Heart left ventricle (tissue), 16 donors: ENCODE measurements at regions not wholly inside any gene's neighbourhood (a gene's known extent, or its start where the extent isn't known, plus 50 kb on each side); places are given as distances from the start of the nearest gene placed in this dataset.
A peak's percentile ranks its signal among the peaks of the same experiment; 100 is the strongest.

Source experiments
- ATAC-seq, 4 donors: fragments of 200-7000 bp; cut with Tn5 transposase; one replicate each; pipeline ENCODE4 v1.9.1; 2020 to 2022; ENCODE audit warnings: moderate library complexity in 4 of 4, mild to moderate bottlenecking in 3 of 4, moderate number of reproducible peaks in 1 of 4
- DNase-seq, 5 donors: peaks; one replicate each; pipeline ENCODE4 v3.0.0-alpha.2; 2020
- H3K27ac ChIP-seq, 12 donors: fragments of 200-600 bp; sonication (generic) in 4 of 12; one replicate each; pipeline versions ENCODE4 v1.5.0 to v1.8.0; 2016 to 2022; ENCODE audit warnings: mild to moderate bottlenecking in 2 of 12
- H3K27me3 ChIP-seq, 9 donors: fragments of 200-600 bp; sonication (generic) in 2 of 9; one replicate each; pipeline versions ENCODE4 v1.5.1 to v1.8.0; 2016 to 2022; ENCODE audit warnings: mild to moderate bottlenecking in 3 of 9
- H3K36me3 ChIP-seq, 9 donors: fragments of 200-600 bp; sonication (generic) in 2 of 9; one replicate each; pipeline versions ENCODE4 v1.5.0 to v1.8.0; 2018 to 2022; ENCODE audit warnings: mild to moderate bottlenecking in 2 of 9
- H3K4me1 ChIP-seq, 12 donors: fragments of 200-600 bp; sonication (generic) in 4 of 12; one replicate each; pipeline versions ENCODE4 v1.5.0 to v1.8.0; 2016 to 2022; ENCODE audit warnings: mild to moderate bottlenecking in 3 of 12
- H3K4me3 ChIP-seq, 12 donors: fragments of 200-600 bp; sonication (generic) in 4 of 12; one replicate each; pipeline versions ENCODE4 v1.5.0 to v1.8.0; 2017 to 2022; ENCODE audit warnings: mild to moderate bottlenecking in 9 of 12, moderate library complexity in 4 of 12
- H3K9me3 ChIP-seq, 12 donors: fragments of 200-600 bp; sonication (generic) in 4 of 12; one replicate each; pipeline versions ENCODE4 v1.5.0 to v1.8.0; 2016 to 2022; ENCODE audit warnings: mild to moderate bottlenecking in 1 of 12
- CTCF ChIP-seq, 12 donors: fragments of 200-600 bp; sonication (generic) in 4 of 12; IDR thresholded peaks; one replicate each; pipeline versions ENCODE4 v1.5.0 to v1.8.0; 2018 to 2022; ENCODE audit warnings: antibody characterized with exemption in 12 of 12, mild to moderate bottlenecking in 5 of 12
- POLR2A ChIP-seq, 2 donors: fragments of 450-650 bp; IDR thresholded peaks; one replicate each; pipeline ENCODE4 v1.6.1; 2017; ENCODE audit warnings: antibody characterized with exemption in 2 of 2, mild to moderate bottlenecking in 2 of 2, moderate library complexity in 2 of 2
- WGBS, 4 donors: extraction: QIAGEN DNeasy Blood & Tissue Kit in 2 of 4; methylation state at CpG; one replicate each; pipeline versions ENCODE4 v1.1.5 to v1.1.7; 2013 to 2018; 5-methylcytosine and 5-hydroxymethylcytosine counted together
- intact Hi-C, 10 donors: fragments of 100-400 bp; cut with DNase I; formaldehyde crosslinking; loops; one replicate each; pipeline versions ENCODE4 v1.11.1 to v1.14.2; 2022
- donor health status: ischemic (EF 13 %, LVEDD 7.1; RV severe dilation, severe dysfunction).
- donor health status: healthy with polysubstance abuse.
- donor health status: DM: no; HTN: yes; CAD: no.
- donor health status: DM: no; HTN: no; CAD: no.
- donor health status: ischemic (EF 25% LVEDD 6.9; RV normal size, moderate dysfunction).
- donor health status: ischemic (EF 25% LVEDD 5.7; RV mildly dilated, moderate dysfunction).
- donor health status: healthy.
- donor health status: DM: yes; HTN: yes; CAD: no.
- donor health status: ischemic (EF 35%, LVEDD 5.7; RV mildly dilated, moderate dysfunction).
- donor health status: nonischemic (EF 11% LVEDD 7.7; RV severe dilation, severe dysfunction).
- donor health status: DM: yes; HTN: yes; CAD: no.
- donor health status: PGD.
- donor health status: ischemic (EF 29% LVEDD 5.4; RV normal size, mild dysfunction).
- donor health status: nonischemic (EF 23%, LVEDD 6.1; RV moderate dilation, normal function).

DNA sequence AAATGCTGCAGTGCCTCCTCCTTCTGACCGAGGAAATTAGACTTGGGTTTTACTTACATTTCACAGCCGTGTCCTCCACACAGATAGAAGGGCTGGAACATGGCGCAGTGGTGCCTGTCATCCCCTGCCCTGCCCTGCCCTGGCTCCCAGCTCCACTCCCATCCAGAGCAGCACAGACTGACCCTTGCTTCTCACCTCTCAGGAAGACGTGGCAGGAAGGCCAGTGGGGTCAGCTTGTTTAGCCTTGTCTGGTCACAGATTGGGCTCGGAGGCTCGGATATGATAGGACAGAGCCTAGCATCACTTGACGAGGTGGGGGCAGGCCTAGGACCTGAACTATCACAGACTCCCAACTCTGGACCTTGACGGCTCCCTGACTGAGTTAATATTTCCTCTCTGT, 88.5 kb downstream of the LINGO1 start:
- peaks cover 0 to 3% (median 0%) of the 10 kb centered on the region in 12 donors for H3K9me3 ChIP-seq
- WGBS, 4 donors: 78 to 87% (median 82%) methylated on average over 7 to 8 of the region's 8 CpGs
- H3K27me3 ChIP-seq: no peaks in the 10 kb centered on the region
- ATAC-seq (no peak), DNase-seq (no peak)
- intact Hi-C loops: loop anchor here (2.0 to 10.0 kb wide), 12 partner anchors 37 to 599 kb away; partner anchors contain the start of gene LINGO1 (in 1 of the 10)
- no peak for TF ChIP-seq CTCF (IDR thresholded peaks at IDR 0.05)
- TF ChIP-seq POLR2A (IDR thresholded peaks at IDR 0.05): no peak
- H3K4me1 ChIP-seq: peaks cover 4 to 46% (median 39%) of the 10 kb centered on the region in 12 donors
- no peak overlapping the region for H3K4me3 ChIP-seq
- no peak overlapping the region for H3K27ac ChIP-seq
- no peaks in the 10 kb centered on the region for H3K36me3 ChIP-seq

- H3K27ac ChIP-seq: peak overlapping the region in 11 of 12 donors; percentile 53 to 86 (median 68)
- 6 to 12% (median 9%) methylated on average over 11 to 32 of the region's 32 CpGs for WGBS, 4 donors
- DNase-seq: peak; percentile 87 to 94 (median 90)
- ATAC-seq: peak; percentile 77 to 93 (median 90)
- peaks cover 0 to 3% (median 0%) of the 10 kb centered on the region in 12 donors for H3K9me3 ChIP-seq
- intact Hi-C loops: loop anchor here (1.0 to 10.0 kb wide), 22 partner anchors 35 to 599 kb away; partner anchors contain the start of gene LINGO1 (in 1 of the 10)
- H3K27me3 ChIP-seq: no peaks in the 10 kb centered on the region
- TF ChIP-seq CTCF (IDR thresholded peaks at IDR 0.05) (peak in 11 of 12 donors; percentile 90 to 99 (median 97)), POLR2A (IDR thresholded peaks at IDR 0.05) (peak in 1 of 2 donors; percentile 26)
- H3K4me3 ChIP-seq: peak overlapping the region in 11 of 12 donors; percentile 7 to 57 (median 44)
- H3K4me1 ChIP-seq: peaks cover 4 to 54% (median 48%) of the 10 kb centered on the region in 12 donors
- no peaks in the 10 kb centered on the region for H3K36me3 ChIP-seq
Observed at GRCh38 chr15:77543159-77543882, 89.4 kb downstream of the LINGO1 start.

GRCh38 chr15:77542491-77543001, 90.2 kb downstream of the LINGO1 start:
- ATAC-seq: peak in 2 of 4 donors; percentile 1
- intact Hi-C loops: loop anchor here (1.0 to 10.0 kb wide), 22 partner anchors 34 to 598 kb away; partner anchors contain the start of gene LINGO1 (in 1 of the 10)
- Histone ChIP-seq H3K9me3 (peaks cover 0 to 3% (median 0%) of the 10 kb centered on the region in 12 donors), H3K27ac (peak overlapping the region in 11 of 12 donors; percentile 53 to 86 (median 68)), H3K36me3 (no peaks in the 10 kb centered on the region), H3K4me3 (peak overlapping the region in 4 of 12 donors; percentile 28 to 57 (median 38)), H3K27me3 (no peaks in the 10 kb centered on the region), H3K4me1 (peaks cover 4 to 61% (median 55%) of the 10 kb centered on the region in 12 donors)
- DNase-seq: no peak
- TF ChIP-seq POLR2A (IDR thresholded peaks at IDR 0.05): no peak
- no peak for TF ChIP-seq CTCF (IDR thresholded peaks at IDR 0.05)
- 84 to 89% (median 88%) methylated on average over 16 of the region's 16 CpGs for WGBS, 4 donors
